Renal pelvis (tissue), 1 donor: ENCODE measurements at regions not wholly inside any gene's neighbourhood (a gene's known extent, or its start where the extent isn't known, plus 50 kb on each side); places are given as distances from the start of the nearest gene placed in this dataset.
A peak's percentile ranks its signal among the peaks of the same experiment; 100 is the strongest.
"Not testable (repeated sequence)": the region's sequence is repeated elsewhere in the genome, so short reads cannot be mapped to it uniquely, and the experiment has no call there.

Experiments
- DNase-seq: peaks from one replicate; pipeline ENCODE4 v3.0.0-alpha.2; 2013

- DNase-seq = no peak
These were observed 822.1 kb downstream of the TENT5A start for GRCh38 chr6:80930376-80930775.

GRCh38 chr6:80923816-80924215, 817.3 kb downstream of the BCKDHB start:
- DNase-seq = no peak

- DNase-seq = no peak
These were observed 816.5 kb downstream of the BCKDHB start for GRCh38 chr6:80922916-80923455.

GRCh38 chr6:80921861-80922460, 815.5 kb downstream of the BCKDHB start:
- no peak for DNase-seq

GRCh38 chr6:80907831-80908230, 801.4 kb downstream of the BCKDHB start:
- DNase-seq = no peak

GRCh38 chr6:80903711-80904110, 797.2 kb downstream of the BCKDHB start:
- DNase-seq = no peak

- DNase-seq = no peak
These were observed 780.0 kb downstream of the BCKDHB start for GRCh38 chr6:80886475-80886874.

GRCh38 chr6:80872951-80873308, 766.5 kb downstream of the BCKDHB start:
- no peak for DNase-seq

- no peak for DNase-seq
These were observed 765.9 kb downstream of the BCKDHB start for GRCh38 chr6:80872199-80872950.

GRCh38 chr6:80862756-80863155, 756.3 kb downstream of the BCKDHB start:
- DNase-seq = no peak

GRCh38 chr6:80860107-80860506, 753.6 kb downstream of the BCKDHB start:
- DNase-seq = no peak

- DNase-seq = not testable (repeated sequence)
These were observed 741.5 kb downstream of the BCKDHB start for GRCh38 chr6:80847973-80848372.

- no peak for DNase-seq
These were observed 725.9 kb downstream of the BCKDHB start for GRCh38 chr6:80832337-80832736.

- no peak for DNase-seq
These were observed 686.9 kb downstream of the BCKDHB start for GRCh38 chr6:80793411-80793810.

GRCh38 chr6:80792151-80792550, 685.7 kb downstream of the BCKDHB start:
- DNase-seq = no peak

- DNase-seq = no peak
These were observed 683.6 kb downstream of the BCKDHB start for GRCh38 chr6:80789912-80790570.

- not testable (repeated sequence) for DNase-seq
These were observed 676.8 kb downstream of the BCKDHB start for GRCh38 chr6:80783271-80783670.

GRCh38 chr6:80771941-80772340, 665.5 kb downstream of the BCKDHB start:
- DNase-seq = peak; percentile 21

GRCh38 chr6:80769106-80769505, 662.6 kb downstream of the BCKDHB start:
- DNase-seq = peak; percentile 4

GRCh38 chr6:80767808-80768207, 661.3 kb downstream of the BCKDHB start:
- DNase-seq = no peak

GRCh38 chr6:80744213-80744612, 637.7 kb downstream of the BCKDHB start:
- no peak for DNase-seq

GRCh38 chr6:80742481-80742880, 636.0 kb downstream of the BCKDHB start:
- DNase-seq = peak; percentile 0

- no peak for DNase-seq
These were observed 627.2 kb downstream of the BCKDHB start for GRCh38 chr6:80733641-80734040.
